H1 (cell line): ENCODE measurements at regions not wholly inside any gene's neighbourhood (a gene's known extent, or its start where the extent isn't known, plus 50 kb on each side); places are given as distances from the start of the nearest gene placed in this dataset.

Source experiments
- CTCF ChIA-PET: fragments of 300-600 bp; sonication (Branson Sonifier 250); formaldehyde crosslinking; loops from one replicate; lab custom pipeline; 2021; ENCODE audit not compliant: partially characterized antibody; lab: Charles Lee
- POLR2A ChIA-PET: fragments of 300-600 bp; sonication (Branson Sonifier 250); formaldehyde crosslinking; loops from one replicate; lab custom pipeline; 2021; ENCODE audit warnings: inconsistent platforms; ENCODE audit not compliant: partially characterized antibody; lab: Charles Lee
- DNase-seq, 2 experiments: peaks; one replicate each; pipeline versions ENCODE4 v3.0.0 to v3.0.0-alpha.2; 2010 to 2022; ENCODE audit warnings: low spot score in 2 of 2, low read depth in 1 of 2, mixed read lengths in 1 of 2
- FAIRE-seq: peaks from 2 replicates; lab custom pipeline; 2011; peaks lifted over from hg19 to GRCh38; lab: Jason Lieb, UNC
- H2AFZ ChIP-seq: 2 replicates; pipeline ENCODE4 v1.8.1; 2012; ENCODE audit warnings: low read length, inconsistent platforms
- H2AK5ac ChIP-seq: 2 replicates; pipeline ENCODE4 v1.6.1; 2013; ENCODE audit warnings: low read depth, low read length
- H2BK120ac ChIP-seq: replicated peaks from 2 replicates; pipeline ENCODE3; 2013; ENCODE audit warnings: low read depth, low read length, inconsistent platforms
- H2BK12ac ChIP-seq: 2 replicates; pipeline ENCODE4 v1.6.1; 2013; ENCODE audit warnings: low read depth, low read length
- H2BK15ac ChIP-seq: 2 replicates; pipeline ENCODE4 v1.6.1; 2013; ENCODE audit warnings: low read length
- H2BK20ac ChIP-seq: 2 replicates; pipeline ENCODE4 v1.6.1; 2013; ENCODE audit warnings: low read length
- H2BK5ac ChIP-seq: 2 replicates; pipeline ENCODE4 v1.6.1; 2013; ENCODE audit warnings: low read depth, low read length
- H3K14ac ChIP-seq: 2 replicates; pipeline ENCODE4 v1.6.1; 2013; ENCODE audit warnings: inconsistent platforms; ENCODE audit not compliant: insufficient read length
- H3K18ac ChIP-seq: 2 replicates; pipeline ENCODE4 v1.6.1; 2013; ENCODE audit warnings: low read length; ENCODE audit errors: extremely low read depth
- H3K23ac ChIP-seq: 2 replicates; pipeline ENCODE4 v1.6.1; 2013; ENCODE audit warnings: inconsistent platforms; ENCODE audit not compliant: insufficient read length
- H3K23me2 ChIP-seq: 2 replicates; pipeline ENCODE4 v1.6.1; 2013; ENCODE audit warnings: low read depth, low read length
- H3K27ac ChIP-seq: 2 replicates; pipeline ENCODE4 v1.6.1; 2011; ENCODE audit warnings: low read depth, low read length, inconsistent platforms
- H3K27me3 ChIP-seq, 4 experiments: replicated peaks in 1 of 4; 1 replicate in 1 of 4; 2 replicates in 3 of 4; pipeline versions ENCODE4 v1.6.1 to v1.8.1; 2011 to 2013; ENCODE audit warnings: low read length in 3 of 4, mild to moderate bottlenecking in 3 of 4, inconsistent platforms in 2 of 4, mixed read lengths in 2 of 4, moderate library complexity in 1 of 4; ENCODE audit not compliant: control insufficient read depth in 3 of 4, insufficient read depth in 3 of 4; ENCODE audit errors: extremely low read depth in 1 of 4
- H3K36me3 ChIP-seq, 4 experiments: 2 replicates each; pipeline versions ENCODE4 v1.6.1 to v1.8.1; 2011 to 2013; ENCODE audit warnings: mild to moderate bottlenecking in 4 of 4, low read length in 3 of 4, moderate library complexity in 2 of 4, control low read depth in 1 of 4, inconsistent platforms in 1 of 4; ENCODE audit not compliant: insufficient read depth in 4 of 4, control insufficient read depth in 2 of 4
- H3K4ac ChIP-seq: replicated peaks from 2 replicates; pipeline ENCODE3; 2013; ENCODE audit warnings: low read length, low read depth, mixed read lengths, inconsistent platforms; ENCODE audit not compliant: insufficient read length
- H3K4me1 ChIP-seq, 4 experiments: replicated peaks in 1 of 4; 1 replicate in 1 of 4; 2 replicates in 3 of 4; pipeline versions ENCODE4 v1.6.1 to v1.8.1; 2011 to 2013; ENCODE audit warnings: low read length in 3 of 4, inconsistent platforms in 2 of 4, mixed read lengths in 1 of 4; ENCODE audit not compliant: insufficient read depth in 4 of 4, control insufficient read depth in 3 of 4
- H3K4me2 ChIP-seq, 2 experiments: 2 replicates each; pipeline versions ENCODE4 v1.6.1 to v1.8.1; 2011 to 2013; ENCODE audit warnings: low read depth in 2 of 2, low read length in 2 of 2, control low read depth in 1 of 2, inconsistent platforms in 1 of 2, mild to moderate bottlenecking in 1 of 2; ENCODE audit not compliant: insufficient read depth in 1 of 2
- H3K4me3 ChIP-seq, 4 experiments: fragments of 200-600, 300-600 bp in 1 of 4; sonication (generic), shearing (Covaris generic), sonication (Bioruptor Twin) in 1 of 4; 2 replicates each; pipeline versions ENCODE4 v1.5.1 to v1.8.1; 2011 to 2016; ENCODE audit warnings: low read length in 4 of 4, low read depth in 3 of 4, control low read depth in 2 of 4, inconsistent platforms in 2 of 4, mild to moderate bottlenecking in 2 of 4, mixed read lengths in 1 of 4, moderate library complexity in 1 of 4; ENCODE audit not compliant: insufficient read depth in 2 of 4; ENCODE audit errors: extremely low read depth in 1 of 4
- H3K56ac ChIP-seq: replicated peaks from 2 replicates; pipeline ENCODE3; 2013; ENCODE audit warnings: low read depth, mild to moderate bottlenecking, mixed read lengths, low read length, inconsistent platforms; ENCODE audit not compliant: insufficient read length
- H3K79me1 ChIP-seq: 2 replicates; pipeline ENCODE4 v1.6.1; 2013; ENCODE audit warnings: low read depth, low read length, control low read depth
- H3K79me2 ChIP-seq, 2 experiments: 2 replicates each; pipeline versions ENCODE4 v1.6.1 to v1.8.1; 2012 to 2013; ENCODE audit warnings: low read length in 2 of 2, mild to moderate bottlenecking in 2 of 2, inconsistent platforms in 1 of 2; ENCODE audit not compliant: insufficient read depth in 2 of 2, control insufficient read depth in 1 of 2
- H3K9ac ChIP-seq, 4 experiments: replicated peaks in 1 of 4; 1 replicate in 1 of 4; 2 replicates in 3 of 4; pipeline versions ENCODE4 v1.6.1 to v1.8.1; 2011 to 2013; ENCODE audit warnings: low read depth in 3 of 4, low read length in 3 of 4, control low read depth in 2 of 4, mild to moderate bottlenecking in 2 of 4, moderate library complexity in 2 of 4, inconsistent platforms in 1 of 4; ENCODE audit errors: extremely low read depth in 1 of 4
- H3K9me3 ChIP-seq, 2 experiments: 2 replicates each; pipeline versions ENCODE4 v1.6.1 to v1.8.1; 2012 to 2013; ENCODE audit warnings: mild to moderate bottlenecking in 2 of 2, moderate library complexity in 2 of 2, control low read depth in 1 of 2, inconsistent platforms in 1 of 2, low read depth in 1 of 2, low read length in 1 of 2, mixed read lengths in 1 of 2; ENCODE audit not compliant: insufficient read depth in 2 of 2
- H4K20me1 ChIP-seq, 2 experiments: replicated peaks in 1 of 2; 2 replicates each; pipeline versions ENCODE3 to v1.8.1; 2011 to 2013; ENCODE audit warnings: inconsistent platforms in 2 of 2, low read length in 2 of 2, mild to moderate bottlenecking in 1 of 2; ENCODE audit not compliant: insufficient read depth in 2 of 2, control insufficient read depth in 1 of 2
- H4K5ac ChIP-seq: 2 replicates; pipeline ENCODE4 v1.6.1; 2013; ENCODE audit warnings: low read length, low read depth, mixed read lengths, inconsistent platforms; ENCODE audit not compliant: insufficient read length
- H4K8ac ChIP-seq: 2 replicates; pipeline ENCODE4 v1.8.0; 2013; ENCODE audit warnings: mild to moderate bottlenecking, moderate library complexity, low read length, inconsistent platforms; ENCODE audit not compliant: insufficient read depth; ENCODE audit errors: extremely low read depth
- H4K91ac ChIP-seq: replicated peaks from 2 replicates; pipeline ENCODE3; 2013; ENCODE audit warnings: low read length, mixed read lengths, inconsistent platforms; ENCODE audit not compliant: insufficient read length
- EP300 ChIP-seq, 2 experiments: IDR thresholded peaks; 1 replicate in 1 of 2; 2 replicates in 1 of 2; pipeline ENCODE4 v1.6.1; 2011 to 2012; ENCODE audit warnings: low read depth in 2 of 2, low read length in 2 of 2, mild to moderate bottlenecking in 2 of 2, borderline replicate concordance in 1 of 2, inconsistent platforms in 1 of 2, moderate library complexity in 1 of 2
- WGBS, 2 experiments: shearing (Covaris generic) in 1 of 2; methylation state at CpG; one replicate each; pipeline versions ENCODE4 v1.1.6 to v1.1.7; 2013 to 2015; ENCODE audit warnings: low lambda C conversion rate in 2 of 2, mixed read lengths in 2 of 2, inconsistent platforms in 1 of 2, low coverage in 1 of 2, missing lambda C conversion rate in 1 of 2; ENCODE audit not compliant: insufficient replicate concordance in 2 of 2, insufficient coverage in 1 of 2, insufficient read length in 1 of 2; ENCODE audit errors: extremely low coverage in 1 of 2, missing lambda C conversion rate in 1 of 2; 5-methylcytosine and 5-hydroxymethylcytosine counted together

- no peak overlapping the region for H3K27ac ChIP-seq
- H2BK20ac ChIP-seq: no peak overlapping the region
- H3K18ac ChIP-seq: no peak overlapping the region
- no peak for DNase-seq
- no peak overlapping the region for H3K56ac ChIP-seq
- H3K27me3 ChIP-seq: no peaks in the 10 kb centered on the region
- no peak overlapping the region for H3K4me3 ChIP-seq
- WGBS, 2 experiments: 93% methylated on average over 3 of the region's 3 CpGs; no CpG with 5 or more reads in 1 of the 2 experiments
- CTCF ChIA-PET: no interaction called here
- H3K14ac ChIP-seq: no peak overlapping the region
- H3K36me3 ChIP-seq: no peaks in the 10 kb centered on the region
- FAIRE-seq: no peak
- H4K8ac ChIP-seq: no peak overlapping the region
- H3K79me1 ChIP-seq: no peaks in the 10 kb centered on the region
- no peak overlapping the region for H2BK5ac ChIP-seq
- H3K9me3 ChIP-seq: peaks cover 3 to 5% of the 10 kb centered on the region in 2 experiments; a peak in 1 of 4 replicates
- H2AFZ ChIP-seq: no peak overlapping the region
- H4K20me1 ChIP-seq: no peaks in the 10 kb centered on the region
- no peak overlapping the region for H4K5ac ChIP-seq
- H3K79me2 ChIP-seq: no peaks in the 10 kb centered on the region
- H3K9ac ChIP-seq: no peak overlapping the region
- no peak overlapping the region for H3K23ac ChIP-seq
- no peak overlapping the region for H2AK5ac ChIP-seq
- peaks cover 3% of the 10 kb centered on the region; the same call in 1 of the 2 replicates for H3K23me2 ChIP-seq
- no peak overlapping the region for H2BK120ac ChIP-seq
- H3K4me2 ChIP-seq: no peak overlapping the region
- POLR2A ChIA-PET: no interaction called here
- H2BK12ac ChIP-seq: no peak overlapping the region
- no peak overlapping the region for H2BK15ac ChIP-seq
- no peaks in the 10 kb centered on the region for H3K4me1 ChIP-seq
- no peak overlapping the region for H4K91ac ChIP-seq
- H3K4ac ChIP-seq: no peak overlapping the region
- no peak for TF ChIP-seq EP300 (IDR thresholded peaks at IDR 0.05; ENCODE audit: borderline replicate concordance in 1 of 2, low read depth in 2 of 2, low read length in 2 of 2)
Observed at GRCh38 chr9:13380903-13381302, 101.4 kb upstream of the MPDZ start.
